ENCODE measurements at regions not wholly inside any gene's neighbourhood (a gene's known extent, or its start where the extent isn't known, plus 50 kb on each side); places are given as distances from the start of the nearest gene placed in this dataset.

DNA sequence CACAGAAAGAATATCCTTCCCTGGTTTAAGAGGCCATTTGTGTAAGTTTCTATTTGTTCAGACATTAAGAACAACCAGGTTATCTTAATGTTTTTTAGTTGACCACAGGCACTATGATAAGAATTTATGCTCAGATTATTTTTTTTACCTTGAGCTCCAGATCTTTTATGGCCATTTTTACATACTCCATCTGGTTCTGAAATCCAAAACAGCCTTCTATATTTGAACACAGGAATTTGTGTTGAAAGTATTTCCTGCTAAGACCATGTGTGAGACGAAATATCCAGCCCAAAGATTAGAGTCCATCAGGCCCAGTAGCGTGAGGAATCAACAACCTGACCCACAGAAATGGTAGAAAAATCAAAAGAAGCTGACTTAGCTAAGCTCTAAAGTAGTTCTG lies 569.9 kb upstream of the FAT3 start:
- CTCF ChIA-PET = no interaction called here

DNA sequence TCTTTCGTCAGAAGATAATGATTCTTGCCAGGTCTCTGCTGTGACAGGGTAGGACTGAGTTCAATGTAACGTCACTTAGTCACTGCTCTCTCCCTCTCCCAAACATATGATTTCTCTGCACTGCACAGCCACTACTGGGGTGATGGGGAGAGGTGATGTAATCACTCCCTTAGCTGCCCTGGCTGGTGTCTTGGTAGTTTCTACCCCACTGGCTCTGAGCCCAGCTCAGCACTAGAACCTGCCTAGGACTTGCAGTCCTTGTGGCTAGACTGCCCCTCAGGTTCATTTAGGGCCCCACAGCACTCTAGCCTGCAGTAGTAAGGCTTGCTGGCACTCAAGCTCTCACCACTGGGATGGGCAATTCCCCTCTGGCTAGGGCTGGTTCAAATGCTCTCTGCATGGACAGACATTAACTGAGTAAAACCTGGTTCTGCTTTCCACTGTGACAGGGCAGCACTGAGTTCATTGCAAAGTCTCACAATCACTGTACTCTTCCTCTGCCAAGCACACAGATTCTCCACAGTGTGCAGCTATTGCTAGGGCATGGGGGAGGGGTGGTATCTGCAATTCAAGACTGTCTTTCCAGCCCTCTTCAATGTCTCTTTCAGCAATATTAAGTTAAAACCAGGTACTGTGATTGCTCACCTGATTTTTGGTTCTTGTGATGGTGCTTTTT lies 571.4 kb upstream of the FAT3 start:
- Histone ChIP-seq H3F3A (replicated peaks; ENCODE audit: insufficient read depth) (no peaks in the 10 kb centered on the region), H3K4me2 (no peak overlapping the region), H3K9ac (no peak overlapping the region), H3K4me1 (ENCODE audit: control insufficient read depth in 1 of 2, insufficient read depth in 2 of 2, low read depth in 1 of 2, low read length in 1 of 2) (peaks cover 0 to 5% of the 10 kb centered on the region in 2 experiments; a peak in 2 of 4 replicates), H3K9me2 (no peaks in the 10 kb centered on the region), H3K27me3 (ENCODE audit: insufficient read depth) (no peaks in the 10 kb centered on the region), H3K79me2 (ENCODE audit: insufficient read depth) (no peaks in the 10 kb centered on the region), H4K20me1 (ENCODE audit: insufficient read depth) (no peaks in the 10 kb centered on the region), H2AFZ (ENCODE audit: low read depth) (no peak overlapping the region), H3K4me3 (ENCODE audit: low read depth in 2 of 2, low read length in 1 of 2) (no peak overlapping the region), H3K27ac (ENCODE audit: low read depth in 2 of 2, low read length in 1 of 2) (no peak overlapping the region), H3K9me3 (no peaks in the 10 kb centered on the region), H3K36me3 (replicated peaks in 1 of 2; ENCODE audit: control insufficient read depth in 1 of 2, insufficient read depth in 2 of 2, low read length in 1 of 2) (no peaks in the 10 kb centered on the region)
- TF ChIP-seq, protein P1, sequence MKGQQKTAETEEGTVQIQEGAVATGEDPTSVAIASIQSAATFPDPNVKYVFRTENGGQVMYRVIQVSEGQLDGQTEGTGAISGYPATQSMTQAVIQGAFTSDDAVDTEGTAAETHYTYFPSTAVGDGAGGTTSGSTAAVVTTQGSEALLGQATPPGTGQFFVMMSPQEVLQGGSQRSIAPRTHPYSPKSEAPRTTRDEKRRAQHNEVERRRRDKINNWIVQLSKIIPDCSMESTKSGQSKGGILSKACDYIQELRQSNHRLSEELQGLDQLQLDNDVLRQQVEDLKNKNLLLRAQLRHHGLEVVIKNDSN (IDR thresholded peaks at IDR 0.05; ENCODE audit: borderline replicate concordance, low read depth) = no peak
- TF ChIP-seq, protein P2, sequence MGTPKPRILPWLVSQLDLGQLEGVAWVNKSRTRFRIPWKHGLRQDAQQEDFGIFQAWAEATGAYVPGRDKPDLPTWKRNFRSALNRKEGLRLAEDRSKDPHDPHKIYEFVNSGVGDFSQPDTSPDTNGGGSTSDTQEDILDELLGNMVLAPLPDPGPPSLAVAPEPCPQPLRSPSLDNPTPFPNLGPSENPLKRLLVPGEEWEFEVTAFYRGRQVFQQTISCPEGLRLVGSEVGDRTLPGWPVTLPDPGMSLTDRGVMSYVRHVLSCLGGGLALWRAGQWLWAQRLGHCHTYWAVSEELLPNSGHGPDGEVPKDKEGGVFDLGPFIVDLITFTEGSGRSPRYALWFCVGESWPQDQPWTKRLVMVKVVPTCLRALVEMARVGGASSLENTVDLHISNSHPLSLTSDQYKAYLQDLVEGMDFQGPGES (IDR thresholded peaks at IDR 0.05; ENCODE audit: low read depth, low read length) = no peak
- TF ChIP-seq FOXJ3 (CRISPR knock-in tag; IDR thresholded peaks at IDR 0.05) = no peak
- TF ChIP-seq EZH2phosphoT487 (IDR thresholded peaks at IDR 0.05; ENCODE audit: borderline replicate concordance, low read depth) = no peak
- TF ChIP-seq, protein P3, sequence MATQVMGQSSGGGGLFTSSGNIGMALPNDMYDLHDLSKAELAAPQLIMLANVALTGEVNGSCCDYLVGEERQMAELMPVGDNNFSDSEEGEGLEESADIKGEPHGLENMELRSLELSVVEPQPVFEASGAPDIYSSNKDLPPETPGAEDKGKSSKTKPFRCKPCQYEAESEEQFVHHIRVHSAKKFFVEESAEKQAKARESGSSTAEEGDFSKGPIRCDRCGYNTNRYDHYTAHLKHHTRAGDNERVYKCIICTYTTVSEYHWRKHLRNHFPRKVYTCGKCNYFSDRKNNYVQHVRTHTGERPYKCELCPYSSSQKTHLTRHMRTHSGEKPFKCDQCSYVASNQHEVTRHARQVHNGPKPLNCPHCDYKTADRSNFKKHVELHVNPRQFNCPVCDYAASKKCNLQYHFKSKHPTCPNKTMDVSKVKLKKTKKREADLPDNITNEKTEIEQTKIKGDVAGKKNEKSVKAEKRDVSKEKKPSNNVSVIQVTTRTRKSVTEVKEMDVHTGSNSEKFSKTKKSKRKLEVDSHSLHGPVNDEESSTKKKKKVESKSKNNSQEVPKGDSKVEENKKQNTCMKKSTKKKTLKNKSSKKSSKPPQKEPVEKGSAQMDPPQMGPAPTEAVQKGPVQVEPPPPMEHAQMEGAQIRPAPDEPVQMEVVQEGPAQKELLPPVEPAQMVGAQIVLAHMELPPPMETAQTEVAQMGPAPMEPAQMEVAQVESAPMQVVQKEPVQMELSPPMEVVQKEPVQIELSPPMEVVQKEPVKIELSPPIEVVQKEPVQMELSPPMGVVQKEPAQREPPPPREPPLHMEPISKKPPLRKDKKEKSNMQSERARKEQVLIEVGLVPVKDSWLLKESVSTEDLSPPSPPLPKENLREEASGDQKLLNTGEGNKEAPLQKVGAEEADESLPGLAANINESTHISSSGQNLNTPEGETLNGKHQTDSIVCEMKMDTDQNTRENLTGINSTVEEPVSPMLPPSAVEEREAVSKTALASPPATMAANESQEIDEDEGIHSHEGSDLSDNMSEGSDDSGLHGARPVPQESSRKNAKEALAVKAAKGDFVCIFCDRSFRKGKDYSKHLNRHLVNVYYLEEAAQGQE (IDR thresholded peaks at IDR 0.05; ENCODE audit: low read depth, low read length) = no peak
- TF ChIP-seq SMC3 (IDR thresholded peaks at IDR 0.05; ENCODE audit: low read depth, low read length) = no peak
- no peak for TF ChIP-seq RAD21 (IDR thresholded peaks at IDR 0.05; ENCODE audit: low read length)
- TF ChIP-seq, protein P4, sequence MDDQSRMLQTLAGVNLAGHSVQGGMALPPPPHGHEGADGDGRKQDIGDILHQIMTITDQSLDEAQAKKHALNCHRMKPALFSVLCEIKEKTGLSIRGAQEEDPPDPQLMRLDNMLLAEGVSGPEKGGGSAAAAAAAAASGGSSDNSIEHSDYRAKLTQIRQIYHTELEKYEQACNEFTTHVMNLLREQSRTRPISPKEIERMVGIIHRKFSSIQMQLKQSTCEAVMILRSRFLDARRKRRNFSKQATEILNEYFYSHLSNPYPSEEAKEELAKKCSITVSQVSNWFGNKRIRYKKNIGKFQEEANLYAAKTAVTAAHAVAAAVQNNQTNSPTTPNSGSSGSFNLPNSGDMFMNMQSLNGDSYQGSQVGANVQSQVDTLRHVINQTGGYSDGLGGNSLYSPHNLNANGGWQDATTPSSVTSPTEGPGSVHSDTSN (IDR thresholded peaks at IDR 0.05) = no peak
- ChIA-PET CTCF (no interaction called here), POLR2A (no interaction called here)
- WGBS (ENCODE audit: low lambda C conversion rate) = 75% methylated on average over 2 of the region's 2 CpGs
- no peak for DNase-seq

More for the DNA sequence above, 569.9 kb upstream of the FAT3 start:
- H3K9me3 ChIP-seq = no peaks in the 10 kb centered on the region
- H3K27me3 ChIP-seq (ENCODE audit: insufficient read depth) = no peaks in the 10 kb centered on the region
- TF ChIP-seq FOXM1 (IDR thresholded peaks at IDR 0.05; ENCODE audit: low read depth) (no peak), NRF1 (IDR thresholded peaks at IDR 0.05; ENCODE audit: low read depth, low read length) (no peak), MEF2A (IDR thresholded peaks at IDR 0.05; ENCODE audit: borderline replicate concordance, low read depth) (no peak), TAF1 (IDR thresholded peaks at IDR 0.05; ENCODE audit: borderline replicate concordance, low read depth, low read length) (no peak), FOSL2 (IDR thresholded peaks at IDR 0.05; ENCODE audit: borderline replicate concordance, low read depth) (no peak), ELF1 (IDR thresholded peaks at IDR 0.05) (no peak), RXRA (IDR thresholded peaks at IDR 0.05; ENCODE audit: borderline replicate concordance, low read depth) (no peak), GATA2 (CRISPR knock-in tag; IDR thresholded peaks at IDR 0.05) (no peak)
- TF ChIP-seq, protein P5, sequence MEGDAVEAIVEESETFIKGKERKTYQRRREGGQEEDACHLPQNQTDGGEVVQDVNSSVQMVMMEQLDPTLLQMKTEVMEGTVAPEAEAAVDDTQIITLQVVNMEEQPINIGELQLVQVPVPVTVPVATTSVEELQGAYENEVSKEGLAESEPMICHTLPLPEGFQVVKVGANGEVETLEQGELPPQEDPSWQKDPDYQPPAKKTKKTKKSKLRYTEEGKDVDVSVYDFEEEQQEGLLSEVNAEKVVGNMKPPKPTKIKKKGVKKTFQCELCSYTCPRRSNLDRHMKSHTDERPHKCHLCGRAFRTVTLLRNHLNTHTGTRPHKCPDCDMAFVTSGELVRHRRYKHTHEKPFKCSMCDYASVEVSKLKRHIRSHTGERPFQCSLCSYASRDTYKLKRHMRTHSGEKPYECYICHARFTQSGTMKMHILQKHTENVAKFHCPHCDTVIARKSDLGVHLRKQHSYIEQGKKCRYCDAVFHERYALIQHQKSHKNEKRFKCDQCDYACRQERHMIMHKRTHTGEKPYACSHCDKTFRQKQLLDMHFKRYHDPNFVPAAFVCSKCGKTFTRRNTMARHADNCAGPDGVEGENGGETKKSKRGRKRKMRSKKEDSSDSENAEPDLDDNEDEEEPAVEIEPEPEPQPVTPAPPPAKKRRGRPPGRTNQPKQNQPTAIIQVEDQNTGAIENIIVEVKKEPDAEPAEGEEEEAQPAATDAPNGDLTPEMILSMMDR (IDR thresholded peaks at IDR 0.05) = no peak
- no peaks in the 10 kb centered on the region for H3K9me2 ChIP-seq
- 39% methylated on average over 2 of the region's 2 CpGs for WGBS (ENCODE audit: low lambda C conversion rate)
- no peak for DNase-seq
- no peaks in the 10 kb centered on the region for H3K36me3 ChIP-seq (replicated peaks in 1 of 2; ENCODE audit: control insufficient read depth in 1 of 2, insufficient read depth in 2 of 2, low read length in 1 of 2)
- H3K9ac ChIP-seq = no peak overlapping the region
- no peak overlapping the region for H3K27ac ChIP-seq (ENCODE audit: low read depth in 2 of 2, low read length in 1 of 2)
- H3K79me2 ChIP-seq (ENCODE audit: insufficient read depth) = no peaks in the 10 kb centered on the region
- H4K20me1 ChIP-seq (ENCODE audit: insufficient read depth) = no peaks in the 10 kb centered on the region
- H3F3A ChIP-seq (replicated peaks; ENCODE audit: insufficient read depth) = no peaks in the 10 kb centered on the region
- POLR2A ChIA-PET = no interaction called here
- no peak overlapping the region for H3K4me2 ChIP-seq
- H2AFZ ChIP-seq (ENCODE audit: low read depth) = no peak overlapping the region
- H3K4me3 ChIP-seq (ENCODE audit: low read depth in 2 of 2, low read length in 1 of 2) = no peak overlapping the region
- H3K4me1 ChIP-seq (ENCODE audit: control insufficient read depth in 1 of 2, insufficient read depth in 2 of 2, low read depth in 1 of 2, low read length in 1 of 2) = peaks cover 0 to 5% of the 10 kb centered on the region in 2 experiments; a peak in 2 of 4 replicates

All from SK-N-SH (cell line).